ENCODE measurements at regions not wholly inside any gene's neighbourhood (a gene's known extent, or its start where the extent isn't known, plus 50 kb on each side); places are given as distances from the start of the nearest gene placed in this dataset.

GRCh38 chr5:129341306-129341705, 118.8 kb upstream of the ADAMTS19 start:
- no peak for DNase-seq (ENCODE audit: low spot score)

GRCh38 chr5:129342796-129343195, 117.3 kb upstream of the ADAMTS19 start:
- no peak for DNase-seq (ENCODE audit: low spot score)

- no peak for DNase-seq (ENCODE audit: low spot score)
These were observed 114.7 kb upstream of the ADAMTS19 start for GRCh38 chr5:129345213-129345924.

- no peak for DNase-seq (ENCODE audit: low spot score)
These were observed 103.3 kb upstream of the ADAMTS19 start for GRCh38 chr5:129356846-129357245.

GRCh38 chr5:129358069-129358468, 102.0 kb upstream of the ADAMTS19 start:
- DNase-seq (ENCODE audit: low spot score), result no peak

- no peak for DNase-seq (ENCODE audit: low spot score)
These were observed 100.6 kb upstream of the ADAMTS19 start for GRCh38 chr5:129359450-129359849.

- DNase-seq (ENCODE audit: low spot score), result peak; percentile 24
These were observed 98.6 kb upstream of the ADAMTS19 start for GRCh38 chr5:129361441-129362025.

- DNase-seq (ENCODE audit: low spot score), result no peak
These were observed 97.6 kb upstream of the ADAMTS19 start for GRCh38 chr5:129362456-129362855.

GRCh38 chr5:129363991-129364390, 96.1 kb upstream of the ADAMTS19 start:
- DNase-seq (ENCODE audit: low spot score), result no peak

- no peak for DNase-seq (ENCODE audit: low spot score)
These were observed 92.2 kb upstream of the ADAMTS19 start for GRCh38 chr5:129367883-129368282.

- no peak for DNase-seq (ENCODE audit: low spot score)
These were observed 88.1 kb upstream of the ADAMTS19 start for GRCh38 chr5:129372025-129372424.

- no peak for DNase-seq (ENCODE audit: low spot score)
These were observed 82.6 kb upstream of the ADAMTS19 start for GRCh38 chr5:129377504-129377903.

GRCh38 chr5:129378961-129379360, 81.1 kb upstream of the ADAMTS19 start:
- no peak for DNase-seq (ENCODE audit: low spot score)

GRCh38 chr5:129379406-129379805, 80.7 kb upstream of the ADAMTS19 start:
- DNase-seq (ENCODE audit: low spot score), result no peak

- no peak for DNase-seq (ENCODE audit: low spot score)
These were observed 77.0 kb upstream of the ADAMTS19 start for GRCh38 chr5:129382921-129383672.

- DNase-seq (ENCODE audit: low spot score), result no peak
These were observed 75.9 kb upstream of the ADAMTS19 start for GRCh38 chr5:129384193-129384592.

- DNase-seq (ENCODE audit: low spot score), result peak; percentile 23
These were observed 75.4 kb upstream of the ADAMTS19 start for GRCh38 chr5:129384736-129385135.

GRCh38 chr5:129387944-129388343, 72.2 kb upstream of the ADAMTS19 start:
- no peak for DNase-seq (ENCODE audit: low spot score)

GRCh38 chr5:129392681-129393080, 67.4 kb upstream of the ADAMTS19 start:
- DNase-seq (ENCODE audit: low spot score), result no peak

GRCh38 chr5:129395247-129395646, 64.9 kb upstream of the ADAMTS19 start:
- no peak for DNase-seq (ENCODE audit: low spot score)

GRCh38 chr5:129398026-129398678, 61.9 kb upstream of the ADAMTS19 start:
- no peak for DNase-seq (ENCODE audit: low spot score)

GRCh38 chr5:129399069-129399468, 61.0 kb upstream of the ADAMTS19 start:
- DNase-seq (ENCODE audit: low spot score), result no peak

Data from RKO (cell line).